HG03175 (cell line): ENCODE measurements at regions not wholly inside any gene's neighbourhood (a gene's known extent, or its start where the extent isn't known, plus 50 kb on each side); places are given as distances from the start of the nearest gene placed in this dataset.
"Not testable (repeated sequence)": the region's sequence is repeated elsewhere in the genome, so short reads cannot be mapped to it uniquely, and the experiment has no call there.

Source experiments
- ATAC-seq: cut with Tn5 transposase; IDR thresholded peaks from one replicate; pipeline ENCODE4 v1.9.1; 2021; ENCODE audit warnings: mild to moderate bottlenecking, moderate library complexity; ENCODE audit not compliant: unreplicated experiment

DNA sequence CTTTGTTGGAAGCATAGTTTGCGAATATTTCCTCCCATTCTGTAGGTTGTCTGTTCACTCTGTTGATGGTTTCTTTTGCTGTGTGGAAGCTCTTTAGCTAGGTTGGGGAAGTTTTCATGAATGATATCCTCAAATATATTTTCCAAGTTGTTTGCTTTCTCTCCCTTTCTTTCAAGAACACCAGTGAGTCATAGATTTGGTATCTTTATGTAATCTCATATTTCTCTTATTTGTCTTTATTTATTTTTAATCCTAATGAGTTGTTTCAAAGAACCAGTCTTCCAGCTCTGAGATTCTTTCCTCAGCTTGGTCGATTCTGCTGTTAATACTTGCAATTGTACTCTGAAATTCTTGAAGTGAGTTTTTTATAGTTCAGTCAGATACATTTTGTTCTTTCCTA is 628.0 kb upstream of the ID4 start:
- ATAC-seq: no peak

GRCh38 chr6:19210849-19211590 is 626.1 kb upstream of the ID4 start:
- no peak for ATAC-seq

DNA sequence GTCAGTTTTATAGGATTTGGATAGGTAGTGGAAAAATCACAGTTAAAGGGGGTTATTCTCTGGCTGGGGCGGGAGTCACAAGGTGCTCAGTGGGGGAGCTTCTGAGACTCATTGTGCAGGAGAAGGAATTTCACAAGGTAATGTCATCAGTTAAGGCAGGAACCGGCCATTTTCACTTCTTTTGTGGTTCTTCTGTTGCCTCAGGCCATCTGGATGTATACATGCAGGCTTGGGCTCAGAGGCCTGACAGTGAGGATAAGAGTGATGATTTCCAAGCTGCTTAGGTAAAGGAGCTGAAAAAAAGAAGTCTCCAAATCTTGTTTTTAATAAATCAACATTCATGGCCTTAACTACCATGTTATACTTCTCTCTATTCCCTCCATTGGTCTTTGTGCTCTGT is 622.9 kb upstream of the ID4 start:
- no peak for ATAC-seq

DNA sequence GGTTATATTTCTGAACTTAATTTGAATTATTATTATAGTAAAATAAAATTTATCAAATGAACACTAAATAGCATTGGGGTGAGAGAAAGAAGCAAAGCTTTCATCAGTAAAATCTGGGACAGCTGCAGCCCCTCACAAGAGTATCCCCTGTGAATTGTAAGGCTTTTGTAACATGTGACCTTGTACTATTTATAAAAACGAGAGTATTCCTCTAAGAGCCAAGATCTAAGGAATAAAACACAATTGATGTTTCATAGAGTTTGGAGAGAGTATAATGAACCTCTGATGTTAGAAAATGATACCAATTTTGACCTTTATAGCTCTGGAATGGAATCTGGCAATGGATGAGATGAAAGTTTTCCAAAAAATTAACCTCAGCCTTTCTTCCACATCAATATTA is 617.2 kb upstream of the ID4 start:
- ATAC-seq: no peak

GRCh38 chr6:19231878-19232561 is 605.1 kb upstream of the ID4 start:
- ATAC-seq: no peak

- ATAC-seq: no peak
Measured at GRCh38 chr6:19245656-19246055, 591.5 kb upstream of the ID4 start.

GRCh38 chr6:19247181-19247580 is 590.0 kb upstream of the ID4 start:
- not testable (repeated sequence) for ATAC-seq

- ATAC-seq: not testable (repeated sequence)
Measured at GRCh38 chr6:19256123-19256522, 581.0 kb upstream of the ID4 start.

GRCh38 chr6:19261642-19262041 is 575.5 kb upstream of the ID4 start:
- no peak for ATAC-seq

DNA sequence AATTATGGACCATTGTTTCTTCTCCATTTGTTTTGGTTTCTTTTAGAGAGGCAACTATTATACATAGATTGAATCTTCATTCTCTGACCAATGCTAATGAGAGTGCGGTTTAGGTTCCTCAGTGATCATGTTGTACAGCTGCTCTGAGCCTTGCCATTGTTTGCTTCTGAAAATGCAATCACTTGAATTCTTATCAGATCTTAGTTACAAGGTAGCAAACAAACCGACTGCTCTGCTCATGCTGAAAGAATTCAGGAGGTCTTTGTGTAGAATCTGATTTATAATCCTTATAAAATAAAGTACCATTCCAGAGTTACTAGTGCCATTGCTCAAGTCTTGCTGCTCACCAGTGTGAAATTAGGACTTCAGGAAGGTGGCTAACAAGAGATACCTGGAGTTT is 569.1 kb upstream of the ID4 start:
- ATAC-seq: no peak

DNA sequence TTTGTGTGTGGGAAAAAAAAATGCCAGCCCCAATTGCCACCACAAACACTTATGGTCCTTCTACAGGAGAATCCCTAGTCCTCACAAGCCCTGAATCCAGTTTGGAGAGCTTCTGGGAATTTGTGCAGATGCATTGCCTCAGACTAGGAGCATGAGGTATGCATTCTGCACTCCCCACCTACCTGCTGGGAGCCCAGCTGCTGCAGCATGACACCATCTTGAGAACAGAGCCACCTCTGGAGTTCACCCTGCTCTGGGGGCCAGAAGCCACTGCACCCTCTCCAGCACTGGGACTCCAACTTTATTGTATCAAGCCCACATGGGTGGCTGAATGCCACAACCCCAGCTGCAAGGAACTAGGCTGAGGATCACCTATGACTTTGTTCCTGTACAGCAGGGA is 568.5 kb upstream of the ID4 start:
- ATAC-seq: no peak

DNA sequence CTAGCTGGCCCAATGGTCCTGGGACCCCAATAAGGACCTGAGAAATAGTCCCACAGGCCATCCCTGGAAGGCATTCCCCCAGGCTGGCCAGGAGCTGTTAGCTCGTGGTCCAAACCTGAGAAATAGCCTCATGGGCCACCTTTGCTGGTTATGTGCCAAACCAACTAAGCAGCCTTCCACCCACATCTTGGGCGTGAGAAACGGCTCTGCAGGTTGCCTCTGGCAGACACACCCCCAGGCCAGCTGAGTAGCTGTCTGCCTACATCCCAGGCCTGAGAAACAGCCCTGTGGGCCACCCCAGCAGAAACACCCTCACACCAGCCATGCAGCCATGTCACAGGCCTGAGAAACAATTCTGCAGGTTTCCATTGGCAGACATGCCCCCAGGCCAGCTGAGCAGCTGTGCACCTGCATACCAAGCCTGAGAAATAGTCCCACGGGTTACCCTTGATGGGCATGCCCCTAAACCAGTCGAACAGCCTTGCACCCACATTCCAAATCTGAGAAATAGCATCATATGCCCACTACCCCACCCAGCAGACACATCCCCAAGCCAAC is 567.8 kb upstream of the ID4 start:
- no peak for ATAC-seq

- no peak for ATAC-seq
Measured at GRCh38 chr6:19270616-19271015, 566.6 kb upstream of the ID4 start.

- ATAC-seq: no peak
Measured at GRCh38 chr6:19279273-19279684, 557.9 kb upstream of the ID4 start.

DNA sequence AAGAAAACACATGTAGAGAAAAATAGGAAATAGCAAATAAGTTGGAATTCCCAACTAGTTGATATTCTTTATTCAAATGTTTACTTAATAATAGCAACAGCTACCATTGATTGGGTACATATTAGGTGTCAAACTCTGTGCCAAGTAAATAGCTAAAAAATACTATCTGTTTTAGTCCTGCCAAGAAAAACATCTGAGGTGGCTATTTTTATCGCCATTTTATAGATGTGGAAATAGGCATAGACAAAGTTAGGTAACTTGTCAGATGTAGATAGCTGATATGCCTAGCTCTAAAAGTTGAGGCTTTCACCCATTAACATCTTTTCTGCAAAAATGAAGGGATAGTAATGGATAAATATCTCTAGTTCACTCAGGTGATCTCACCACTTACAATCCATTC is 549.2 kb upstream of the ID4 start:
- ATAC-seq: no peak

DNA sequence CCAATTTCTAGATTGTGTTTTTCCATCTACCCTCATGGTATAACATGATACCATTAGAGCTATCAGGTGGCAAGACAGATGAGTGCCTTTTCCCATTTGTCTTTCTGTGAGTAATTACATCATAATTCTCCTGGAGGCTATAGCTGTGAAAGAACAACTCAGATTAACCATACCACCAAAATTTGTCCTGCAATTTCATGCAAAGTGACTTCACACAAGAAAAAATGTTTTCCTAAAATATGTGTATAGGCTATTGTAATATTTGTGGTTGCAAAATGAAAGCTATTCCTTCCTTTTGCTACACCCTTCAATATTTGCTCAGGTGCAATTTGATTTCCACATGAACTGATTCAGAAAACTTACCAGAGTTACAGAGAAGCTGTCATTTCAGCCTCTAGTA is 547.7 kb upstream of the ID4 start:
- no peak for ATAC-seq

- no peak for ATAC-seq
Measured at GRCh38 chr6:19297880-19298279, 539.3 kb upstream of the ID4 start.

DNA sequence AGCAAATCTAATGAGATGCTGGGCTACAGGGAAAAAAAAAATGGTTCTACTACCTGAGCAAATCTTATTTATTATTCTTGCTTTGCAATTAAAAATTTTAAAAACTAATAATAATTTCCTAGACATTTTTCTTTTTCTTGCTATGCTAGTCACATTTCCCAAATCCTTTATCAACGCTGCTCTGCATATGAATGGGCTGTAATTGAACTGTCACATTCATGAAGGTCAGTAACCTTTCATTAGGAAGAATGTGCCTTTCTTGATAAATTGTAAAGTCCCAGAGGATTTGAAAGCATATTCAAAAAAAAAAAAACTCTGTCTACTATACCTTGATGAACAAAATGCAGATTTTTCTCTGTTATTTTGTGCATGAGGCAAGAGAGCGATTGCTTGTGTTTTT is 538.7 kb upstream of the ID4 start:
- ATAC-seq: no peak

DNA sequence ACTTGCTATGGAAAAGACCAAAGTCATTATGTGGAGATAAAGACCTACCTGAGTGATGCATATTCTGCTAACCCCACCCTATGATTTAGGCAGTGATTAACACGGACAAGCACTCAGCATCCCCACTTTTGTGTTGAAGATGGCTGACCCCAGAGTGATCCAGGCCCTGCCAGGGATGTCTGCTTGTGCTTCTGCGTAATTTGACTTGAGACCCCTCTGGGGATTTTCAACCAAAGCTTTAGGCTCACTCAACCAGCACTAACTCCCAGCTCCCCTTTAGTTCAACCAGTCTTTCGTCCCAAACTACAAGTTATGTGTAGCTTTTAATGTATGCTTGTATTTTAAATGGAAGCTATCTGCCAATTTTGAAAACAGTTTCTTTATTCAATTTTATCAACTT is 538.0 kb upstream of the ID4 start:
- no peak for ATAC-seq

DNA sequence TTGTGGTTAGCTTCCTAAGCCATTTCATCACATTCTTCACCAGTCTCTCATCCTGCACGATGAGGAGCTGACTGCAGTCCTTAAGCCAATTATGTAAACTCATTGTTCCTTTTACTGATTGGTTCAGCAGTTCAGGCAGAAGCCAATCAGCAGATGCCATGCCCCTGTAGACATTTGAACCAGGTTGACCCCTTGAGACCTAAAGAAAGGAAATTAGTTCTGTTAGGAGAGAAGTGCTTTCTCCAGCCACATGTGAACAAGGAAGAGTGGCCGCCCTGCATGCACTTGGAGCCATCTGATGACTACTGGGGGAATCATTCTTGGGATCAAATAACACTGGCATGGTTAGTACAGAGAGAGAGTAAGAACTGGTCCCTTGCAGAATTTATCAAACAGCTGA is 535.2 kb upstream of the ID4 start:
- no peak for ATAC-seq

DNA sequence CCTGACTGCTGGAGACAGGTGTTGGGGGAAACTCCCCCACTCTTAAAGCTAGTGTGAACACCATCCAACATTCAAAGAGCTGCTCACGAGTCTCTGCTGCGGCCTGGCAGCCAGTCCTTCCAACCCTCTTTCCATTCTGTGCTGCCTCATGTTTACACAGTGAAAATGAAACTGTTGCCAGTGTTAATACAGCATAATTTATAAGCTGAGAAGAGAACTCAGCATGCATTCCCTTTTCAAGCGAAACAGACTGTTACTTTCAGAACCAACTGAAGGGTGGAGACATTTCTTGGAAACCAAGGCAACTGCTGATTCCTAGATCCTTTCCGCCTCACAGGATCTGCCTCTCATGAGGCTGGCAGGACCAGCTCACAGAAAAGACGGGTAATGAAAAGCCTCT is 533.8 kb upstream of the ID4 start:
- no peak for ATAC-seq

GRCh38 chr6:19309661-19310060 is 527.5 kb upstream of the ID4 start:
- no peak for ATAC-seq
